Femur (tissue), 1 donor: ENCODE measurements at regions not wholly inside any gene's neighbourhood (a gene's known extent, or its start where the extent isn't known, plus 50 kb on each side); places are given as distances from the start of the nearest gene placed in this dataset.
A peak's percentile ranks its signal among the peaks of the same experiment; 100 is the strongest.
"Not testable (repeated sequence)": the region's sequence is repeated elsewhere in the genome, so short reads cannot be mapped to it uniquely, and the experiment has no call there.

Experiments used
- DNase-seq: peaks from one replicate; pipeline ENCODE4 v3.0.0-alpha.2; 2017

GRCh38 chr7:81111781-81112540 lies 193.1 kb upstream of the SEMA3C start:
- DNase-seq, result peak; percentile 24

- no peak for DNase-seq
Observed at GRCh38 chr7:81111358-81111757, 192.5 kb upstream of the SEMA3C start.

GRCh38 chr7:81110673-81111072 lies 191.8 kb upstream of the SEMA3C start:
- no peak for DNase-seq

- DNase-seq, result no peak
Observed at GRCh38 chr7:81098213-81098612, 179.4 kb upstream of the SEMA3C start.

- no peak for DNase-seq
Observed at GRCh38 chr7:81094952-81095351, 176.1 kb upstream of the SEMA3C start.

DNA sequence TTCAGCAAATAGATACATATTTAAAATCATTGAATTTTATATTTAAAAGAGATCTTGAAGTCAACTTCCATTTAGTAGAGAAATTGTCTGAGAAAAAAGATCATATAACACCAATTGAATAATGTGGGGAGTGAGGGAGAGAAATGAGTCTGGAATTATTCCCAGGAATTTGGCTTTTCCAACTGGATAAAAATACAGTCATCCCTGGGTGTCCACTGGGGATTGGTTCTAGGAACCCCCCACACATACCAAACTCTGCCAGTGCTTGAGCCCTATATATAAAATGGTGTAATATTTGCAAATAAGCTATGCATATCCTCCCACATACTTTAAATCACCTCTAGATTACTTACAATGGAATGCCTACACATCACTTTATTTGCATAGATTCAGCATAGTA lies 162.8 kb upstream of the SEMA3C start:
- DNase-seq, result peak; percentile 31

DNA sequence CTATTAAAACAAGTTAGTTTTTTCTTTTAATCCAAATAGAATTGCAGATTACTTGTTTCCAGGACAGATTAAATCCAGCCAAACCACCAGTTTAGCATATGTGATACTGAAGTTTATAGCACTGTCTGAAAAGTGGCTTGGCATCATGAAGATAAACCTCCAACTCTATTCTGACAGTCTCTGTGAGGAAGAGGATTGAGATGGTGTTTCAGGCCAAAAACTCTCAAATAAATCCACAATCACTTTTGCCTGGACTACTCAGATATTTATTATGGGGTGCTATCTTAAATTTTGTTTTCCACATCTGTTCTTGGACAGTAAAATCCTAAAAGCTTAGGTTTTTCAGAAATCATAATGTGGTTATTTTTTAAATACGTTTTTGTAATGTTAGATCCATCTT lies 161.7 kb upstream of the SEMA3C start:
- DNase-seq, result no peak

- DNase-seq, result no peak
Observed at GRCh38 chr7:81079746-81080145, 160.9 kb upstream of the SEMA3C start.

DNA sequence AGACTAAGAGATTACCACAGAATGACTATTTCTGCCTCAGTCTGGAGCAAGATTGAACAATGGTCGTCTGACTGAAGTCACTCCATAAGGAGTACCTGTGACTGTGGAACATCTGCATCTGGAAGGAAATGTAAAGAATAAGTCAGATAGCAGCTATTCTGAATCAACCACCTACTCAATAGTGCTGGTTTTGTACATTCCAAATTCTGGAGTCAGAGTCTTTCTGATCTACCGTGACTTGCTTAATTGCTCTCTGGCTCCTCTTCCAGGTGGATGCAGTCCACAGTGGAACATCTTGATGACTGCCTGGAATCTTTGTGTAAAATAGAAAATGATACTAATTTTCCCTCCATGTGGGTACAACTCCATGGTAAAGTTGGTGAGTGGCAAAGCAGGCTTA lies 156.3 kb upstream of the SEMA3C start:
- no peak for DNase-seq

GRCh38 chr7:81074406-81074805 lies 155.6 kb upstream of the SEMA3C start:
- DNase-seq, result no peak

DNA sequence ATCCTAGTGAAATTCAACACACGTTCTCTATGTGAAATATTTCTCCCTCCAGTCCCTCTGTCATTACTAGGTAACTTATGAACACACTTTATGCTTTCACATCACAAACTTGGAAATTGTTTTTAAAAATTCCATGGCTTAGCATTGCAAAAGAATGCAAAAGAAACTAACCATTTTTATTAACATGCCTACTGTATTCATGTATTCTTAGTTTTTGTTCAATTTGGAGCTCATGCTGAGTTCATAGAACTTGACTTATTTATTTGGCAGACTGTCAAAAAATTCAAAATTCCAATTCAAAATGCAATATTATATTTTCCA lies 155.0 kb upstream of the SEMA3C start:
- no peak for DNase-seq

DNA sequence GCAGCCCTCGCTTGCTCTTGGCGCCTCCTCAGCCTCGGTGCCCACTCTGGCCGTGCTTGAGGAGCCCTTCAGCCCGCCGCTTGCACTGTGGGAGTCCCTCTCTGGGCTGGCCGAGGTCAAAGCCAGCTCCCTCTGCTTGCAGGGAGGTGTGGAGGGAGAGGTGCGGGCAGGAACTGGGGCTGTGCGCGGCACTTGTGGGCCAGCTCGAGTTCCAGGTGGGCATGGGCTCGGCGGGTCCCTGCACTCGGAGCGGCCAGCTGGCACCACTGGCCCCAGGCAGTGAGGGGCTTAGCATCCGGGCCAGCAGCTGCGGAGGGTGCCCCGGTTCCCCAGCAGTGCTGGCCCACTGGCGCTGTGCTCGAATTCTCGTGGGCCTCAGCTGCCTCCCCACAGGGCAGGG lies 152.1 kb upstream of the SEMA3C start:
- DNase-seq, result no peak

DNA sequence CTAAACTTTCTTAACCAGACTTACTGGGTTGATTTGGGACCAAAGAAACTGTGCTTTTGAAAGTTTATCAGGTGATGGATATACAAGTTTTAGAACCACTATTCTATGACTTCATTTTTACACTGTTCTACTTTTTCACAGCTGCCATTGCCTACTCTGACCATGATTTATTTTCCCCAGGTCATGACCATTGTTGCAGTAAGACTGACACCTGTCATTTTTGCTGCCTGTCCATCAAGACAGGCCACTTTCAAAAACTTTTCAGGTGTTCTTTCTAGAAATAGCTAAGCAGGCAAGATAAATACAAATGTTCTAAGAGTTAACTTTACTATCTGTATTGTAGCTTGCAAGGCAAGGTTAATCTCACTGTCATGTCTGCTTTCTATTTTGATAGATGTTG lies 147.9 kb upstream of the SEMA3C start:
- DNase-seq, result no peak

DNA sequence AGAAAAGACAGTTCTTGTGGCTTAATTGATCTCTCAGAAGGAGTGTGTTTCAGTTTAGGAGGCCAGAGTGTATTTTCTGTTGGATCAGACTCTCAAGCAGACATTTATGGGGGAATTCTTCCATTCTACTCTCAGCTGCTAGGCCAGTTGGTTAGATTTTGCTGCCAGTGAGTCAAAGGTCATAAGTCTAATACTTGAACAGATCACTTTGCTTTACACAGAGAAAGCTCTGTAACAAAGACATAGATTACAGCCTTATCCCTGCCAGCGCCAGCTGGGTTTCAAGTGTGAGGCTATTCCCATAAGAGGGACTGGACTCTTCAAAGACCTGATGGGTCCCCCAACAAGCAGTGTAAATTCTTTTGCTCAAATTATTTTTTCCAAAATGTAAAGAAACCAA lies 145.6 kb upstream of the SEMA3C start:
- peak; percentile 58 for DNase-seq

- DNase-seq, result peak; percentile 37
Observed at GRCh38 chr7:81062755-81063154, 143.9 kb upstream of the SEMA3C start.

DNA sequence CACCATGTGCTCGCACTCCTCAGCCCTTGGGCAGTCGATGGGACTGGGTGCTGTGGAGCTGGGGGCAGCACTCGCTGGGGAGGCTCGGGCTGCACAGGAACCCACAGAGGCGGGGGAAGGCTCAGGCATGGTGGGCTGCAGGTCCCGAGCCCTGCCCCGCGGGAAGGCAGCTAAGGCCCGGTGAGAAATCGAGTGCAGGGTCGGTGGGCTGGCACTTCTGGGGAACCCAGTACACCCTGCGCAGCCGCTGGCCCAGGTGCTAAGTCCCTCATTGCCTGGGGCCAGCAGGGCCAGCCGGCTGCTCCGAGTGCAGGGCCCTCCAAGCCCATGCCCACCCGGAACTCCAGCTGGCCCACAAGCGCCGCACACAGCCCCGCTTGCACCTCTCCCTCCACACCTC lies 138.6 kb upstream of the SEMA3C start:
- not testable (repeated sequence) for DNase-seq

DNA sequence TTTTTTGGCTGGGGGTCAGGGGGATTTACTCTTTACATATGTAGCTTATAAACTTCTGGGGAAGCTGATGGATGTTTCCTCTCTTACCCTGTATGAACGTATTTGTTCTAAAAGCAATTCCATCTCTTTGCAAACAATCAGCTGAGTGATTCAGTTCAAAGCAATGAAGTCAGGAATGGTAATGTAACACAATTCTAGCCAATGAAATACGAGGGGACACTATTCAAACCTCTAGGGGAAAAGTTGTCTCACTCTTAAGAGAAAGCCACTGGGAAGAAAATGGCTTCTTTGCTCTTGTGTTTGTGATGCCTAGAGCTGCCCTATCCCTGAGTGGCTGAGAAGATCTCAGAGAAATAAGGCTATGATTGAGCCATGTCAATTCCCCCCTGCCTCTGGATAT lies 134.8 kb upstream of the SEMA3C start:
- DNase-seq, result no peak

DNA sequence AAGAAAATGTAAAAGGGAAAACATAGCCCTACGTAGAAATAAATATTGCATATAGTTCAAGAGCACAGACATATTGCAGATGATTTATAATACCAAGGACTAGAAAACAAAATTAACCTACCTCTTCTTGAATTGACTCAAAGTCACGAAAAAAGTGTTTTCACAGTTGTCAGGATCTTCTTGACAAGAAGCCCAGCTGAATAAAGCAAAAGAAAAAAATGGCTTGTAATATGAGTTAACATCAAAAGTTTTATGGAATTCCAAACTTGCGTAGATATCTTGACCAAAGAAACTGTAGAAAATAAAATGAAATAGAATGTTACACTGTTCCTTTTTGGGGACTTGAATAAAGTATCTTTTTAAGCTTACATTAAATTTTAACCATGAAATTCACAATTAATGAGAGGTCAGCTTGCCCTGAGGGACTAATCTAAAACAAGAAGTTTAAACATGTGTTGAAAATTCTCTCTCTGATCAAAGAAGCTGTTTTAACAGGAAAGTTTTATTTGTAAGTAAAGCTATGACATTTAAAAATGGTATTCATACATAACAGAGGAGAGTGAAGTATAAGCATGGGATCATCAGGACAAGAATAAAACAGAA lies 133.1 kb upstream of the SEMA3C start:
- DNase-seq, result no peak

DNA sequence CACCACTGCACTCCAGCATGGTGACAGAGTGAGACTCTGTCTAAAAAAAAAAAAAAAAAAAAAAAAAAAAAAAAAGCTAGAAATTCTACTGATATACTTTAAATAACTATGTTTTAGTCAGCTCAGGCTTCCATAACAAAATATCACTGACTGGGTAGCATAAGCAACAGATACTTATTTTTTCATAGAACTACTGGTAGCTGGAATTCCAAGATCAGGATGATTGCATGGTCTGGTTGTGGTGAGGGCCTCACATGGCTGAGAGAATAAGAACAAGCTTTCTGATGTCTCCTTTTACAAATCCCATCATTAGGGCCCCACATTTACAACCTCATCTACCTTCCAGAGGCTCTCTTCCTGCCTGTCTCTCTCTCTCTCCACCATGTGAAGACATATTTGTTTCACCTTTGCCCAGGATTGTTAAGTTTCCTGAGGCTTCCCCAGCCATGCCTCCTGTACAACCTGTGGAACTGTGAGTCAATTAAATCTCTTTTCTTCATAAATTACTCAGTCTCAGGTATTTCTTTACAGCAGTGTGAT lies 126.7 kb upstream of the SEMA3C start:
- DNase-seq, result no peak

DNA sequence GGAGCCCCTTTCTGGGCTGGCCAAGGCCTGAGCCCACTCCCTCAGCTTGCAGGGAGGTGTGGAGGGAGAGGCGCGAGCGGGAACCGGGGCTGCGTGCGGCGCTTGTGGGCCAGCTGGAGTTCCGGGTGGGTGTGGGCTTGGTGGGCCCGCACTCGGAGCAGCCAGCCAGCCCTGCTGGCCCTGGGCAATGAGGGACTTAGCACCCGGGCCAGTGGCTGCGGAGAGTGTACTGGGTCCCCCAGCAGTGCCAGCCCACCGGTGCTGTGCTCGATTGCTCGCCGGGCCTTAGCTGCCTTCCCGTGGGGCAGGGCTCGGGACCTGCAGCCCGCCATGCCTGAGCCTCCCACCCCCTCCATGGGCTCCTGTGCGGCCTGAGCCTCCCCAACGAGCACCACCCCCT lies 123.8 kb upstream of the SEMA3C start:
- not testable (repeated sequence) for DNase-seq

GRCh38 chr7:81040496-81040895 lies 121.6 kb upstream of the SEMA3C start:
- no peak for DNase-seq

- DNase-seq, result no peak
Observed at GRCh38 chr7:81036871-81037270, 118.0 kb upstream of the SEMA3C start.

GRCh38 chr7:81036057-81036456 lies 117.2 kb upstream of the SEMA3C start:
- no peak for DNase-seq

GRCh38 chr7:81031996-81032395 lies 113.1 kb upstream of the SEMA3C start:
- DNase-seq, result no peak

DNA sequence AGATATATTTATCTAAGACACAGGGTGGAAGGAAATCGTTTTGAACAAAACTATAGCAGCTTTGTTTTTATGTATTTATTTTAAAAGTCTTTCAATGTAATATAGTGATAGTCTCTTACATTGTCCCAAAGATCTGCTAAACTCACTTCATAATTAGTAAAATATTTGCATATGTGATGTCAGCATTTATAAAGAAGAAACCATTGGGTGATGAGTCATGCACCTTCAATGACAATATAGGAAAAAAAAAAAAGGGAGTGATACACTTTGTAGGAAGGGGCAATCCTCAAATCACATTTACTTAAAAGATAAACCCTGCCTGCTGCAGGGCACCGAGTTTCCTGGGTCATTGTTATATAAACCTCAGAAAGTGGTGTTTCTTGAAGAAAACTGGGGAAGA lies 112.4 kb upstream of the SEMA3C start:
- DNase-seq, result no peak
